VCaP (cell line): ENCODE measurements at regions not wholly inside any gene's neighbourhood (a gene's known extent, or its start where the extent isn't known, plus 50 kb on each side); places are given as distances from the start of the nearest gene placed in this dataset.

Source experiments
- H3K27ac ChIP-seq: fragments of 450-650 bp; 2 replicates; pipeline ENCODE4 v1.5.1; 2017
- TF ChIP-seq, protein P1 (sequence below): fragments of 450-650 bp; conservative IDR thresholded peaks from 2 replicates; pipeline ENCODE4 v1.5.1; 2017; ENCODE audit warnings: mild to moderate bottlenecking, moderate library complexity

DNA sequence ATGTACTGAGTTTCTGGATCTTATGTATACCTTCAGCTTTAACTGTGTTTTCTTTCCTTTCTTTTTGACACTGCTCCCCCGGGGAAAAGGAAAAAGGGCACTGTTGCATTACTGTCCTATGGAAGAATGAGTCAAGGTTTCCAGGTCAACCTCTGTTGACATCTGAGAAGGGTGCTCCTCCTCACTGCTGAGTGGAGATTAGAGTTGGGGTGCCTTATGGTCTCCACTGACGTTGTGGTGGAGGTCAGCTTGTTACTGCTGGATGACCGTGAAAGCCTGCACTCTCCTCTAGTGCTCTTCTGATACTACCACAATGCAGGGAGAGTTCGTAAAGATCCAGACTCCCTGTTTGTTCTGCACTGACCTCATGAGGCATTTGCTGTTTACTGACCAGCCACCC, 252.1 kb upstream of the GRM7 start:
- TF ChIP-seq, protein P1, sequence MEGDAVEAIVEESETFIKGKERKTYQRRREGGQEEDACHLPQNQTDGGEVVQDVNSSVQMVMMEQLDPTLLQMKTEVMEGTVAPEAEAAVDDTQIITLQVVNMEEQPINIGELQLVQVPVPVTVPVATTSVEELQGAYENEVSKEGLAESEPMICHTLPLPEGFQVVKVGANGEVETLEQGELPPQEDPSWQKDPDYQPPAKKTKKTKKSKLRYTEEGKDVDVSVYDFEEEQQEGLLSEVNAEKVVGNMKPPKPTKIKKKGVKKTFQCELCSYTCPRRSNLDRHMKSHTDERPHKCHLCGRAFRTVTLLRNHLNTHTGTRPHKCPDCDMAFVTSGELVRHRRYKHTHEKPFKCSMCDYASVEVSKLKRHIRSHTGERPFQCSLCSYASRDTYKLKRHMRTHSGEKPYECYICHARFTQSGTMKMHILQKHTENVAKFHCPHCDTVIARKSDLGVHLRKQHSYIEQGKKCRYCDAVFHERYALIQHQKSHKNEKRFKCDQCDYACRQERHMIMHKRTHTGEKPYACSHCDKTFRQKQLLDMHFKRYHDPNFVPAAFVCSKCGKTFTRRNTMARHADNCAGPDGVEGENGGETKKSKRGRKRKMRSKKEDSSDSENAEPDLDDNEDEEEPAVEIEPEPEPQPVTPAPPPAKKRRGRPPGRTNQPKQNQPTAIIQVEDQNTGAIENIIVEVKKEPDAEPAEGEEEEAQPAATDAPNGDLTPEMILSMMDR, result no peak

GRCh38 chr3:6612034-6612616, 248.8 kb upstream of the GRM7 start:
- TF ChIP-seq, protein P1, result no peak
- no peak overlapping the region for H3K27ac ChIP-seq

More for the DNA sequence above, 252.1 kb upstream of the GRM7 start:
- H3K27ac ChIP-seq, result no peak overlapping the region

- peak overlapping the region; percentile 32 for H3K27ac ChIP-seq
- TF ChIP-seq, protein P1, result no peak
Measured at GRCh38 chr3:6622260-6622659, 238.7 kb upstream of the GRM7 start.

DNA sequence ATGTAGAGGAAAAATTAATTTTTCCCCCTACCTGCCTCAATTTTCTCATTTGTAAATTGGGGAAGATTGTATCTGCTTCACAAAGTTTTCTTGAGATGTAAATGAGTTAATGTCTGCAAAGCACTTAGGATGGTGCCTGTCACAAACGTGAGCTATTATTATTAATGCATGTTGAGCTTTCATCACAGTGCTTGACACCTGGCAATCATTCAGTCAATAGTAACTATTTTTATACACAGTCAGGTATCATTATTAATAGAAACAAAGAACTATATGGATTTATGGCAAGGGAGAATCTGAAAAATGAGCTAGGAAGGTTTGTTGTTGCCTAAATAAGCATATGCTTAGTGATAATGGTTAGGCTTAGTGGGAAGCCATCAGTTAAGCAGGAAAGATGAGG, 238.2 kb upstream of the GRM7 start:
- H3K27ac ChIP-seq, result peak overlapping the region; percentile 32
- TF ChIP-seq, protein P1, result no peak

DNA sequence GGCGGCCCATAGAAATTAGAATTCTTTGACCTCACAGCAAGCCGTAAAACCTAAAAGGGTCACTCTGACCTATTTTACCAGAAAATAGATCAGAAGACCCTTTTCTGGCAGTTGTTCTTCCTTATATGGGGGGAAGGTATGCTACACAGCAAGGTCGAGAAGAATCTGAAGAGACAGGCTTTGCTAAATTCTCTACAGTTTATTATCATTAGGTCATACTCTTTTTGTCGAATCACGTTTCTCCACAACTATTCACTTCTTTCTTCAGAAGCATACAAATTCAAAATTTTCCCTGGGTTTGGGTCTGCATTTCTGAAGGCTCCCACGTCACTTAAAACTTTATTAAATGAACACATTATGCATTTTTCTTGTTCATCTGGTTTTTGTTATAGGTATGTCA, 229.5 kb upstream of the GRM7 start:
- H3K27ac ChIP-seq, result no peak overlapping the region
- TF ChIP-seq, protein P1, result no peak

GRCh38 chr3:6640907-6641306, 220.0 kb upstream of the GRM7 start:
- H3K27ac ChIP-seq, result no peak overlapping the region
- TF ChIP-seq, protein P1, result no peak

DNA sequence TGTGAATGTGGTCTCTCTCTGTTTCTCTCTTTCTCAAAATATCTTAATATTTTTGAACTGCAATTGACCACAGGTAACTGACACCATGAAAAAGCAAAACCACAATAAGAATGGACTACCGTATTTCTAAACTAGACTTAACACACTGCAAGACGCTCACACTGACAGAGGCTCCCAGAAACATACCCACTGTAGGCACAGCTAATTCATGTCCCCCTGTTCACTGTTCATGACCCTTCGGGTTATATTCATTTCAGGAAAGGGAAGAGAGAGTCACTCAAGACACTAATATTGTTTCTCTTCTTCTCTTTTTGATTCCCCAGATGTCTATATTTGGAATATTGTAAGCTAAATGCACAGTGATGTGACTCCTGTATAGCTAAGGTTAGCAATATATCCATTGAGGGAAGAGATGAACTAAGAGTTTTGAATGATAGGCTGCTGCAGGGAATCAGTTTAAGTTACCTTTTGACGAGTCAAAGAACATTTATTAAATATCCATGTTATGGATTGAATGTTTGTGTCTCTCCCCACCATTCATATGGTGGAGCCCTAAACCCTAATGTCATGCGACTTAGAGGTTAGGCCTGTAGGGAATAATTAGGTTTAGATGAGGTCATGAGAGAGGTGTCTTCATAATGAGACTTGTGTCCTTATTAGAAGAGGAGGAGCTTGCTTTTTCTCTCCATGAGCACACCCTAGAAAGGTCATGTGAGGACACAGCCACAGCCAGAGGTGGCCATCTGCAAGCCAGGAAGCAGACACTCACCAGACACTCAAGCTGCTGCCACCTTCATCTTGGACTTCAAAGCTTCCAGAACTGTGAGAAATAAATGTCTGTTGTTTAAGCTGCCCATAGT, 216.6 kb upstream of the GRM7 start:
- no peak overlapping the region for H3K27ac ChIP-seq
- TF ChIP-seq, protein P1, result no peak
